ENCODE measurements at regions not wholly inside any gene's neighbourhood (a gene's known extent, or its start where the extent isn't known, plus 50 kb on each side); places are given as distances from the start of the nearest gene placed in this dataset.

- H3K27me3 Mint-ChIP-seq (ENCODE audit: low read depth), result no peaks in the 10 kb centered on the region
- H3K4me3 Mint-ChIP-seq, result no peak overlapping the region
- ChIA-PET POLR2A (no interaction called here), CTCF (no interaction called here)
- 0 out of 2 replicates have a peak, but pooled peaks cover 3% of the 10 kb centered on the region for H3K36me3 Mint-ChIP-seq
- ATAC-seq (no peak), DNase-seq (ENCODE audit: low spot score) (no peak)
- H3K27ac Mint-ChIP-seq, result no peak overlapping the region
- H3K4me1 Mint-ChIP-seq, result peaks cover 19% of the 10 kb centered on the region
- peaks cover 5% of the 10 kb centered on the region for H3K9me3 Mint-ChIP-seq
- TF ChIP-seq RELA (CRISPR knock-in tag; IDR thresholded peaks at IDR 0.05; ENCODE audit: borderline replicate concordance) (no peak), ZNF281 (CRISPR knock-in tag; IDR thresholded peaks at IDR 0.05) (no peak), TEAD4 (CRISPR knock-in tag; IDR thresholded peaks at IDR 0.05) (no peak), MLX (CRISPR knock-in tag; IDR thresholded peaks at IDR 0.05) (no peak), NFE2L1 (CRISPR knock-in tag; IDR thresholded peaks at IDR 0.05) (no peak), ESRRA (CRISPR knock-in tag; IDR thresholded peaks at IDR 0.05; ENCODE audit: borderline replicate concordance) (no peak), MXD4 (CRISPR knock-in tag; IDR thresholded peaks at IDR 0.05; ENCODE audit: borderline replicate concordance) (no peak), FOXP1 (CRISPR knock-in tag; IDR thresholded peaks at IDR 0.05; ENCODE audit: borderline replicate concordance) (no peak)
These were observed 221.8 kb upstream of the KLF6 start for GRCh38 chr10:4006858-4007257.

GRCh38 chr10:4006051-4006450 lies 221.0 kb upstream of the KLF6 start:
- TF ChIP-seq TCF7 (CRISPR knock-in tag; IDR thresholded peaks at IDR 0.05; ENCODE audit: low read depth) (no peak), TP53 (CRISPR knock-in tag; IDR thresholded peaks at IDR 0.05) (no peak), JAZF1 (CRISPR knock-in tag; IDR thresholded peaks at IDR 0.05) (no peak), ZNF671 (CRISPR knock-in tag; IDR thresholded peaks at IDR 0.05) (no peak), ATF2 (CRISPR knock-in tag; IDR thresholded peaks at IDR 0.05; ENCODE audit: borderline replicate concordance, low read depth) (no peak), NFE2L1 (CRISPR knock-in tag; IDR thresholded peaks at IDR 0.05) (no peak), TEAD4 (CRISPR knock-in tag; IDR thresholded peaks at IDR 0.05) (no peak), SP1 (CRISPR knock-in tag; conservative IDR thresholded peaks at IDR 0.05) (no peak)
- ATAC-seq (no peak), DNase-seq (ENCODE audit: low spot score) (no peak)
- no peaks in the 10 kb centered on the region; the same call in 1 of the 2 replicates for H3K9me3 Mint-ChIP-seq
- ChIA-PET CTCF (no interaction called here), POLR2A (no interaction called here)
- H3K27ac Mint-ChIP-seq, result no peak overlapping the region
- H3K27me3 Mint-ChIP-seq (ENCODE audit: low read depth), result no peaks in the 10 kb centered on the region
- H3K4me1 Mint-ChIP-seq, result peaks cover 14% of the 10 kb centered on the region
- H3K36me3 Mint-ChIP-seq, result no peaks in the 10 kb centered on the region
- H3K4me3 Mint-ChIP-seq, result no peak overlapping the region

DNA sequence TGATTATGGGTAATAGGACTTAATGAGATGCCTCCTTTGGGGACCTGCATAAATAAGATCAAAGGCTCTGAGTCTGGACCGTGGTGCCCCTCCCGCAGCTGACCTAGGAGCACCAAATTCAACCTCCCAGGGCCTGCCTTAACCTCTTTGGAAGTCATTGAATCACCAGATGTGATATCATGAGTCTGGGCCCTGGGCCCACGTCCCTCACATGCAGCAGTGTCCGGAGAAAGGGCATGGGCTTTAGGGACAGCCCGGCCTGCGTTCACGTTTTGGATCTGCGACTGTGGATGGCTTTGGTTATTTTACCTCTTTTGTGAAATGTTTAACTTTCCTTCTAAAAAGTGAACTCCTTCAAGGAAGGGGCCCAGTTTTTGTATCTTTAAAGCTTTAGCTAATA lies 220.0 kb upstream of the KLF6 start:
- H3K9me3 Mint-ChIP-seq, result peaks cover 8% of the 10 kb centered on the region
- POLR2A ChIA-PET, result no interaction called here
- H3K36me3 Mint-ChIP-seq, result peaks cover 8% of the 10 kb centered on the region
- peaks cover 9% of the 10 kb centered on the region for H3K4me1 Mint-ChIP-seq
- CTCF ChIA-PET, result no interaction called here
- no peak for DNase-seq (ENCODE audit: low spot score)
- H3K4me3 Mint-ChIP-seq, result no peak overlapping the region
- ATAC-seq, result no peak
- H3K27me3 Mint-ChIP-seq (ENCODE audit: low read depth), result no peaks in the 10 kb centered on the region
- no peak overlapping the region for H3K27ac Mint-ChIP-seq
- TF ChIP-seq GTF2I (CRISPR knock-in tag; conservative IDR thresholded peaks at IDR 0.05) (no peak), ZNF263 (CRISPR knock-in tag; IDR thresholded peaks at IDR 0.05; ENCODE audit: low read depth) (no peak), NR3C1 (CRISPR knock-in tag; conservative IDR thresholded peaks at IDR 0.05; ENCODE audit: low read depth) (no peak), ESRRA (CRISPR knock-in tag; IDR thresholded peaks at IDR 0.05; ENCODE audit: borderline replicate concordance) (no peak), ZNF232 (CRISPR knock-in tag; IDR thresholded peaks at IDR 0.05) (no peak), FOXJ3 (CRISPR knock-in tag; IDR thresholded peaks at IDR 0.05; ENCODE audit: borderline replicate concordance) (no peak)
- TF ChIP-seq, protein P1, sequence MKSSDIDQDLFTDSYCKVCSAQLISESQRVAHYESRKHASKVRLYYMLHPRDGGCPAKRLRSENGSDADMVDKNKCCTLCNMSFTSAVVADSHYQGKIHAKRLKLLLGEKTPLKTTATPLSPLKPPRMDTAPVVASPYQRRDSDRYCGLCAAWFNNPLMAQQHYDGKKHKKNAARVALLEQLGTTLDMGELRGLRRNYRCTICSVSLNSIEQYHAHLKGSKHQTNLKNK (CRISPR knock-in tag; IDR thresholded peaks at IDR 0.05), result no peak
- TF ChIP-seq, protein P2, sequence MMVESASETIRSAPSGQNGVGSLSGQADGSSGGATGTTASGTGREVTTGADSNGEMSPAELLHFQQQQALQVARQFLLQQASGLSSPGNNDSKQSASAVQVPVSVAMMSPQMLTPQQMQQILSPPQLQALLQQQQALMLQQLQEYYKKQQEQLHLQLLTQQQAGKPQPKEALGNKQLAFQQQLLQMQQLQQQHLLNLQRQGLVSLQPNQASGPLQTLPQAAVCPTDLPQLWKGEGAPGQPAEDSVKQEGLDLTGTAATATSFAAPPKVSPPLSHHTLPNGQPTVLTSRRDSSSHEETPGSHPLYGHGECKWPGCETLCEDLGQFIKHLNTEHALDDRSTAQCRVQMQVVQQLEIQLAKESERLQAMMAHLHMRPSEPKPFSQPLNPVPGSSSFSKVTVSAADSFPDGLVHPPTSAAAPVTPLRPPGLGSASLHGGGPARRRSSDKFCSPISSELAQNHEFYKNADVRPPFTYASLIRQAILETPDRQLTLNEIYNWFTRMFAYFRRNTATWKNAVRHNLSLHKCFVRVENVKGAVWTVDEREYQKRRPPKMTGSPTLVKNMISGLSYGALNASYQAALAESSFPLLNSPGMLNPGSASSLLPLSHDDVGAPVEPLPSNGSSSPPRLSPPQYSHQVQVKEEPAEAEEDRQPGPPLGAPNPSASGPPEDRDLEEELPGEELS (CRISPR knock-in tag; IDR thresholded peaks at IDR 0.05), result no peak
- TF ChIP-seq, protein P3, sequence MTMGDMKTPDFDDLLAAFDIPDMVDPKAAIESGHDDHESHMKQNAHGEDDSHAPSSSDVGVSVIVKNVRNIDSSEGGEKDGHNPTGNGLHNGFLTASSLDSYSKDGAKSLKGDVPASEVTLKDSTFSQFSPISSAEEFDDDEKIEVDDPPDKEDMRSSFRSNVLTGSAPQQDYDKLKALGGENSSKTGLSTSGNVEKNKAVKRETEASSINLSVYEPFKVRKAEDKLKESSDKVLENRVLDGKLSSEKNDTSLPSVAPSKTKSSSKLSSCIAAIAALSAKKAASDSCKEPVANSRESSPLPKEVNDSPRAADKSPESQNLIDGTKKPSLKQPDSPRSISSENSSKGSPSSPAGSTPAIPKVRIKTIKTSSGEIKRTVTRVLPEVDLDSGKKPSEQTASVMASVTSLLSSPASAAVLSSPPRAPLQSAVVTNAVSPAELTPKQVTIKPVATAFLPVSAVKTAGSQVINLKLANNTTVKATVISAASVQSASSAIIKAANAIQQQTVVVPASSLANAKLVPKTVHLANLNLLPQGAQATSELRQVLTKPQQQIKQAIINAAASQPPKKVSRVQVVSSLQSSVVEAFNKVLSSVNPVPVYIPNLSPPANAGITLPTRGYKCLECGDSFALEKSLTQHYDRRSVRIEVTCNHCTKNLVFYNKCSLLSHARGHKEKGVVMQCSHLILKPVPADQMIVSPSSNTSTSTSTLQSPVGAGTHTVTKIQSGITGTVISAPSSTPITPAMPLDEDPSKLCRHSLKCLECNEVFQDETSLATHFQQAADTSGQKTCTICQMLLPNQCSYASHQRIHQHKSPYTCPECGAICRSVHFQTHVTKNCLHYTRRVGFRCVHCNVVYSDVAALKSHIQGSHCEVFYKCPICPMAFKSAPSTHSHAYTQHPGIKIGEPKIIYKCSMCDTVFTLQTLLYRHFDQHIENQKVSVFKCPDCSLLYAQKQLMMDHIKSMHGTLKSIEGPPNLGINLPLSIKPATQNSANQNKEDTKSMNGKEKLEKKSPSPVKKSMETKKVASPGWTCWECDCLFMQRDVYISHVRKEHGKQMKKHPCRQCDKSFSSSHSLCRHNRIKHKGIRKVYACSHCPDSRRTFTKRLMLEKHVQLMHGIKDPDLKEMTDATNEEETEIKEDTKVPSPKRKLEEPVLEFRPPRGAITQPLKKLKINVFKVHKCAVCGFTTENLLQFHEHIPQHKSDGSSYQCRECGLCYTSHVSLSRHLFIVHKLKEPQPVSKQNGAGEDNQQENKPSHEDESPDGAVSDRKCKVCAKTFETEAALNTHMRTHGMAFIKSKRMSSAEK (CRISPR knock-in tag; IDR thresholded peaks at IDR 0.05; ENCODE audit: borderline replicate concordance), result no peak
